ENCODE measurements at regions not wholly inside any gene's neighbourhood (a gene's known extent, or its start where the extent isn't known, plus 50 kb on each side); places are given as distances from the start of the nearest gene placed in this dataset.

DNA sequence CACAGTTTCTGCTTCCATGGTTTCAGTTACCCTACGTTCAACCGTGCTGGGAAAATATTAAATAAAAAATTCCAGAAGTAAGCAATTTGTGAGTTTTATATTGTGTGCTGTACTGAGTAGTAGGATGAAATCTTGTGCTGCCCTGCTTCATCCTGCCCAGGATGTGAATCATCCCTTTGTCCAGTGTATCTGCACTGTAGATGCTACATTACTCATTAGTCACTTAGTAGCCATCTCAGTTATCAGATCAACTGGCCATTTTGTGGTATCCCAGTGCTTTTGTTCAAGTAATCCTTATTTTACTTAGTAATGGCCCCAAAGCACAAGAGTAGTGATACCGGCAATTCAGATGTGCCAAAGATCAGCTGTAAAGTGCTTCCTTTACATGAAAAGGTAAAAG, 97.9 kb downstream of the COX18 start:
- Histone ChIP-seq H3K27ac (ENCODE audit: low read depth, low read length) (no peak overlapping the region), H3K27me3 (ENCODE audit: control insufficient read depth, insufficient read depth, low read length) (no peaks in the 10 kb centered on the region), H3K9ac (ENCODE audit: low read depth, low read length) (no peak overlapping the region), H3K4me3 (ENCODE audit: low read depth, low read length) (no peak overlapping the region), H3K36me3 (ENCODE audit: control insufficient read depth, insufficient read depth, low read length) (no peaks in the 10 kb centered on the region), H3K9me3 (ENCODE audit: control insufficient read depth, insufficient read depth, low read length) (no peaks in the 10 kb centered on the region), H3K4me1 (ENCODE audit: control insufficient read depth, insufficient read depth, low read length) (no peaks in the 10 kb centered on the region)

DNA sequence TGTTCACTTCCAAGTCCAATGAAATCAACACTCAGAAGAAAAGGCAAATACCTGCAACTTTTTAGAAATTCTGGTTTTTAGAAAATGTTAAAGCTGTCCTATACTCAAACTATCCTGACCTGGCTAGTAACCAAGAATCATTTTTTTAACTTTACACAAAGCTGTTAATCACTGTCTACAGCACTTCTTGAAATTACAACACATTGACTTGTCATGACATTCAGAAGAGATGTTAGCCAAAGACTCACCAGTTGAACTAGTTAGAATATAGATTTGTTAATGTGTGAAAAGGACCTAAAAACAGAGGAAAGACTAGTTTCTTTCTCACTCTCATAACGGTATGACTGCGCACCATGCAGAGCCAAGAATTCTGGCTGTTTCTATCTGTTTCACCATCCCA, 98.8 kb downstream of the COX18 start:
- H3K9ac ChIP-seq (ENCODE audit: low read depth, low read length), result no peak overlapping the region
- H3K27me3 ChIP-seq (ENCODE audit: control insufficient read depth, insufficient read depth, low read length), result no peaks in the 10 kb centered on the region
- H3K9me3 ChIP-seq (ENCODE audit: control insufficient read depth, insufficient read depth, low read length), result no peaks in the 10 kb centered on the region
- no peak overlapping the region for H3K4me3 ChIP-seq (ENCODE audit: low read depth, low read length)
- H3K27ac ChIP-seq (ENCODE audit: low read depth, low read length), result no peak overlapping the region
- no peaks in the 10 kb centered on the region for H3K4me1 ChIP-seq (ENCODE audit: control insufficient read depth, insufficient read depth, low read length)
- H3K36me3 ChIP-seq (ENCODE audit: control insufficient read depth, insufficient read depth, low read length), result no peaks in the 10 kb centered on the region

DNA sequence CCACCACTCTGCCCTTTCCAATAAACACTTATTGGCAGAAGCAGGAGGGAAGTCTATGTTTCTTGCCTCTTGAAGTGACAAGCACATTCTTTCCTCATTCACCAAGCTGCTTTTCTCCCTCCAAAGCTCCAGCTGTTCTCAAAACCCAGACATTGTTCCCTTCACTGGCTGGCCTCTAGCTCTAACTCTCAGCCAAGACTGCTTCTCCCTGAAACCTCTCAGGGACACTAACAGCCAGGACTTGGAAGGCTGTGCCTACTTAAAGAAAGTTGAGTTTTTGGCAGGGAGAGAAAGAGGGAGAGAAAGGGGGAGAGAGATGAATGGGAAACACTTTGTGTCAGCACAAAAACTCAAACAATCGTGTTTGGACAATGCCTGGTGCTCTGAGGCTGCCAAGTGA, 99.5 kb downstream of the COX18 start:
- H3K27me3 ChIP-seq (ENCODE audit: control insufficient read depth, insufficient read depth, low read length), result no peaks in the 10 kb centered on the region
- H3K9me3 ChIP-seq (ENCODE audit: control insufficient read depth, insufficient read depth, low read length), result no peaks in the 10 kb centered on the region
- H3K27ac ChIP-seq (ENCODE audit: low read depth, low read length), result no peak overlapping the region
- no peaks in the 10 kb centered on the region for H3K36me3 ChIP-seq (ENCODE audit: control insufficient read depth, insufficient read depth, low read length)
- no peaks in the 10 kb centered on the region for H3K4me1 ChIP-seq (ENCODE audit: control insufficient read depth, insufficient read depth, low read length)
- no peak overlapping the region for H3K4me3 ChIP-seq (ENCODE audit: low read depth, low read length)
- H3K9ac ChIP-seq (ENCODE audit: low read depth, low read length), result no peak overlapping the region

DNA sequence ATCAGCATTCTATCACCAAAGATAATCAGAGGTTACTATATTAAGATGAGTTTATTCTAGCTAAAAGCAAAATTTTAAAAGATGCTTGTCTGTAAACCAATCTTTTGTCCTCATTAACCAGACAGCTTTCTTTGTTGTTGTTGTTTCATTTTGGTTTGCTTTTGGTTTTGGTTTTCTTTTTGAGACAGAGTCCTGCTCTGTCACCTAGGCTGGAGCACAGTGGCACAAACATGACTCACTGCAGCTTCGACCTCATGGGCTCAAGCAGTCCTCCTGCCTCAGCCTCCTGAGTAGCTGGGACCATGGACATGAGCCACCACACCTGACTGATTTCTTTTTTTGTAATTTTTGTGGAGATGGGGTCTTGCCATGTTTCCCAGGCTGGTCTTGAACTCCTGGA, 102.9 kb downstream of the COX18 start:
- Histone ChIP-seq H3K4me1 (ENCODE audit: control insufficient read depth, insufficient read depth, low read length) (no peaks in the 10 kb centered on the region), H3K9ac (ENCODE audit: low read depth, low read length) (no peak overlapping the region), H3K27me3 (ENCODE audit: control insufficient read depth, insufficient read depth, low read length) (no peaks in the 10 kb centered on the region), H3K9me3 (ENCODE audit: control insufficient read depth, insufficient read depth, low read length) (no peaks in the 10 kb centered on the region), H3K36me3 (ENCODE audit: control insufficient read depth, insufficient read depth, low read length) (no peaks in the 10 kb centered on the region), H3K4me3 (ENCODE audit: low read depth, low read length) (no peak overlapping the region), H3K27ac (ENCODE audit: low read depth, low read length) (no peak overlapping the region)

DNA sequence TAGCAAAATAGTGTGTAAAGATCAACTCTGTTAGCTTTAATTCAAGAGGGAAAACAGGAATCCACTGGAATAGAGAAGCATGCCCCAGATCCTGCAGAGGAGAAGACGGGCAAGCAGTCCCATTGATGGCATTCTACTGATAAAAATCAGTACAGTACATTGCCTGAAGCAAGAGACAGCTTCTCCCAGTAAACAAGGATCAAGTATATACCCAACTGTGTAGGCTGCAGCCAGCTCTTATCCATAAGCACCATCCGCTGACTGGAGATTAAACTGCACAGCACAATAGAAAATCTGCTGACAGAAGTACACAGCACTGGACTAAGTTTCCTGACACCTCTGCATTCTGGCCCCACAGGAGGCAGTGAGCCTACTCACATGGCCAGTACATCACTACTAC, 110.1 kb downstream of the COX18 start:
- Histone ChIP-seq H3K9ac (ENCODE audit: low read depth, low read length) (no peak overlapping the region), H3K4me3 (ENCODE audit: low read depth, low read length) (no peak overlapping the region), H3K4me1 (ENCODE audit: control insufficient read depth, insufficient read depth, low read length) (no peaks in the 10 kb centered on the region), H3K36me3 (ENCODE audit: control insufficient read depth, insufficient read depth, low read length) (no peaks in the 10 kb centered on the region), H3K9me3 (ENCODE audit: control insufficient read depth, insufficient read depth, low read length) (no peaks in the 10 kb centered on the region), H3K27me3 (ENCODE audit: control insufficient read depth, insufficient read depth, low read length) (no peaks in the 10 kb centered on the region), H3K27ac (ENCODE audit: low read depth, low read length) (no peak overlapping the region)

DNA sequence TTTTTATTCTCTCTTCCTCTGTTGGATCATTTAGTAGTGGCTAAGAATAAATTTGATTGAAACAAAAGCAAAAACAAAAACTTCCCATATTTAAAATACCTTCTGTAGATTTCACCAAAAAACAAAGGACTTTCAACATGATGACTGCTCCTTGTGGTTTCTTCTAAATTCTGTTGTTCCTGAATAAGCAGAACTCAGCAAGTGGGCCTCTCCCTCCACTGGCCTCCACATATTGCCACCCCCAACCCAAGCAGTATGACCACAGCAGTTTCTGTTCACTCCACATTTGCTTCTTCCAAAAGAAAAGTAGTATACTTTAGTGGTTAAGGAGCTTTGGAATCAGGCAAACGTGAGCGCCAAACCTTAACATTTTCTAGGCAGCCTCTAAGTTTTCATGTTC, 114.7 kb downstream of the COX18 start:
- Histone ChIP-seq H3K9me3 (ENCODE audit: control insufficient read depth, insufficient read depth, low read length) (no peaks in the 10 kb centered on the region), H3K36me3 (ENCODE audit: control insufficient read depth, insufficient read depth, low read length) (no peaks in the 10 kb centered on the region), H3K9ac (ENCODE audit: low read depth, low read length) (no peak overlapping the region), H3K27me3 (ENCODE audit: control insufficient read depth, insufficient read depth, low read length) (no peaks in the 10 kb centered on the region), H3K27ac (ENCODE audit: low read depth, low read length) (no peak overlapping the region), H3K4me1 (ENCODE audit: control insufficient read depth, insufficient read depth, low read length) (no peaks in the 10 kb centered on the region), H3K4me3 (ENCODE audit: low read depth, low read length) (no peak overlapping the region)

DNA sequence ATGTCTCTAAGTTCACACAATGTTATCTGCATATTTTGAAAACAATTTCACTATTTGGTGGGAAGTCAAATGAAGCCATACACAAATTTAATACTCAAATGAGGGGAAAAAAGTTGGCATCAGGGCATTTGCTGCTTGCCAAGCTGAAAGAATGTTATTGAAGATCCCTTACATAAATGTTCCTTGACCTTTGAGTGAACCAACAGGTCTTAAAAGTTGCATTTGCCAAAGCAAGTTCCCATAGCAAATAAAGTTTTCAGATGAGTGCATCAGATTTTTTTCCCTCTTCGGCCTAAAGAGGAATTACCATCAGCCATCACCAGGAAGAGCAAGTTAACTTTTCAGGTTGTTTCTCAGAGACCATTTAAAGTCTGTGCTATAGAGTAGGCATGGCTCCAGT, 115.9 kb downstream of the COX18 start:
- Histone ChIP-seq H3K4me3 (ENCODE audit: low read depth, low read length) (no peak overlapping the region), H3K27me3 (ENCODE audit: control insufficient read depth, insufficient read depth, low read length) (no peaks in the 10 kb centered on the region), H3K4me1 (ENCODE audit: control insufficient read depth, insufficient read depth, low read length) (no peaks in the 10 kb centered on the region), H3K27ac (ENCODE audit: low read depth, low read length) (no peak overlapping the region), H3K36me3 (ENCODE audit: control insufficient read depth, insufficient read depth, low read length) (no peaks in the 10 kb centered on the region), H3K9ac (ENCODE audit: low read depth, low read length) (no peak overlapping the region), H3K9me3 (ENCODE audit: control insufficient read depth, insufficient read depth, low read length) (no peaks in the 10 kb centered on the region)

DNA sequence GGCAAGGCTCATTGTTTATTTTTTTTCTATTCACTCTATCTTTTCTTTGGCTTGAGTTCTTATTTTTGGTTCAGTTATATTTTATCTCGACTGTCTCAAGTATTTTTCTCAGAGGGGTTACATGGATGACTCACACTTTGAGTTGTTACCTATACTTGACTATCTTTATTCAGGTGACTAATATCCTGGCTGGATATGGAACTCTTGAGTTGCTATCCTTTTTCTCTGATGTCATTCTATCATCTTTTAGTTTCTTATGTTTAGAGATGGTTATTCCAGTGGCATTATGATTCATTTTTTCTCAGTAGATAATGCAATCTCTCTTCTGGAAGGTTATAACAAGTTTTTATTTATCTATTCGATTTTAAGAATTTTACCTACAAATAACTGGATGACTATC, 117.9 kb downstream of the COX18 start:
- Histone ChIP-seq H3K4me3 (ENCODE audit: low read depth, low read length) (no peak overlapping the region), H3K4me1 (ENCODE audit: control insufficient read depth, insufficient read depth, low read length) (no peaks in the 10 kb centered on the region), H3K36me3 (ENCODE audit: control insufficient read depth, insufficient read depth, low read length) (no peaks in the 10 kb centered on the region), H3K27me3 (ENCODE audit: control insufficient read depth, insufficient read depth, low read length) (no peaks in the 10 kb centered on the region), H3K27ac (ENCODE audit: low read depth, low read length) (no peak overlapping the region), H3K9ac (ENCODE audit: low read depth, low read length) (no peak overlapping the region), H3K9me3 (ENCODE audit: control insufficient read depth, insufficient read depth, low read length) (no peaks in the 10 kb centered on the region)

DNA sequence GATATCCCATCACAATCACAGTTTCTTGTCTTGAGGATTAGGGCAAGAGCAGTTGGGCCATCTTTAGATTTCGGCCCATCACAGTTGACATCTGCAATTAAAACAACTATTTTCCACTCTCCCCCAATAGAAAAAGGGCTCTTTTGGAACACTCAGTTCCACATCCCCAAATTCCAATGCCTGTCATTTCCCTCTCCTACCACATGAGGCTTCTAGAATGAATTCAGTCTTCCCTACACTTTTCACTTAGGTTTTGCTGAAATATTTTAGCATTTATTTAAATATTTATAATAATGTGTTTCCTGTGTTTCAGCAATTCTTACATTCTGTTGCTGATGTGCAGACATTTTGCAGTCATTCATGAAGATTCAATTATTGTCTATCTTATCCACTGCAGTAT, 118.4 kb downstream of the COX18 start:
- no peaks in the 10 kb centered on the region for H3K36me3 ChIP-seq (ENCODE audit: control insufficient read depth, insufficient read depth, low read length)
- H3K27me3 ChIP-seq (ENCODE audit: control insufficient read depth, insufficient read depth, low read length), result no peaks in the 10 kb centered on the region
- H3K27ac ChIP-seq (ENCODE audit: low read depth, low read length), result no peak overlapping the region
- no peak overlapping the region for H3K4me3 ChIP-seq (ENCODE audit: low read depth, low read length)
- no peaks in the 10 kb centered on the region for H3K4me1 ChIP-seq (ENCODE audit: control insufficient read depth, insufficient read depth, low read length)
- H3K9ac ChIP-seq (ENCODE audit: low read depth, low read length), result no peak overlapping the region
- H3K9me3 ChIP-seq (ENCODE audit: control insufficient read depth, insufficient read depth, low read length), result no peaks in the 10 kb centered on the region

DNA sequence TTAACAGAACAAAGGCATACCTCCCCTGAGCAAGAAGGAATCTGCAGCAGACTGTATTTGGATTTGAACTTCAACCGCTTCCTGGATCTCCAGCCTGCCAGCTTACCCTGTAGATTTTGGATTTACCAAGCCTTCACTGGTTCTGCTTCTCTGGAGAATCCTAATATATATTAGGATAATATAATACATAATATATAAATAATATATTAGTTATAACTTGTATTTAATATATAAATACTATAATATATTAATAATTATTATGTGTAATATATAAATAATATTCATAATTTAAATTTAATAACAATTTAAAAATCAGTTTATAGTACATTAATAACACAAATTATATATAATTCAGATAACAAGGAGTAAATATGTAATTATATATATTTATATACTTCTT, 121.4 kb downstream of the COX18 start:
- Histone ChIP-seq H3K36me3 (ENCODE audit: control insufficient read depth, insufficient read depth, low read length) (no peaks in the 10 kb centered on the region), H3K4me3 (ENCODE audit: low read depth, low read length) (no peak overlapping the region), H3K27me3 (ENCODE audit: control insufficient read depth, insufficient read depth, low read length) (no peaks in the 10 kb centered on the region), H3K9ac (ENCODE audit: low read depth, low read length) (no peak overlapping the region), H3K4me1 (ENCODE audit: control insufficient read depth, insufficient read depth, low read length) (no peaks in the 10 kb centered on the region), H3K9me3 (ENCODE audit: control insufficient read depth, insufficient read depth, low read length) (no peaks in the 10 kb centered on the region), H3K27ac (ENCODE audit: low read depth, low read length) (no peak overlapping the region)

DNA sequence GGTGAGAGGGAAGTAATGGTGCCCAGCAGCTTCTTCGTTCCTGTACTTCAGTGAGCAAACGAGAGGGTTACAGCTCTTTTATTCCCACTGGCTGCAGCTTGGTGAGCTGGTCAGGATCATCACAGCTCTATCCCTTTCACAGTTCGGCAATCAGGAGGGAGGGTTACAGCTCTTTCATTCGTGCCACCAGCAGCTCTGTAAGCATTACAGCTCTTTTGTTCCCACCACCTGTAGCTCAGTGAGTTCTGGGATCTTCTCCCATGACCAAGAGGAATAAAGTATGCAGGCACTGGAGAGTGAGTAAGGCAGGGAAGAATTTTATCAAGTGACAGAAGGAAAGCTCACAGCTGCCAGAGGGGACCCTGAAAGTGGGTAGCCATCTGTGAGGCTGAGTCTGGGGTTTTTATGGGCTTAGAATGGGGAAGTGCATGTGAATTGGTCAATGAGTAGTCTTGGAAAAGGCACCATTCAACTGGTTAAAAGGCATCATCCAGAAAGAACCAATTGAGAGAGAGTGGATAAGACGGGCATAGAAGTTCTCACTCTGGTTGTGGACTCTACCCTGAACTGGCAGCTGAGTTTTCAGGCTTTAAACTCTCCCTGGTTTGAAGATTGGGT, 123.7 kb downstream of the COX18 start:
- no peaks in the 10 kb centered on the region for H3K4me1 ChIP-seq (ENCODE audit: control insufficient read depth, insufficient read depth, low read length)
- H3K36me3 ChIP-seq (ENCODE audit: control insufficient read depth, insufficient read depth, low read length), result no peaks in the 10 kb centered on the region
- H3K9ac ChIP-seq (ENCODE audit: low read depth, low read length), result no peak overlapping the region
- no peaks in the 10 kb centered on the region for H3K27me3 ChIP-seq (ENCODE audit: control insufficient read depth, insufficient read depth, low read length)
- H3K27ac ChIP-seq (ENCODE audit: low read depth, low read length), result no peak overlapping the region
- no peak overlapping the region for H3K4me3 ChIP-seq (ENCODE audit: low read depth, low read length)
- H3K9me3 ChIP-seq (ENCODE audit: control insufficient read depth, insufficient read depth, low read length), result no peaks in the 10 kb centered on the region

DNA sequence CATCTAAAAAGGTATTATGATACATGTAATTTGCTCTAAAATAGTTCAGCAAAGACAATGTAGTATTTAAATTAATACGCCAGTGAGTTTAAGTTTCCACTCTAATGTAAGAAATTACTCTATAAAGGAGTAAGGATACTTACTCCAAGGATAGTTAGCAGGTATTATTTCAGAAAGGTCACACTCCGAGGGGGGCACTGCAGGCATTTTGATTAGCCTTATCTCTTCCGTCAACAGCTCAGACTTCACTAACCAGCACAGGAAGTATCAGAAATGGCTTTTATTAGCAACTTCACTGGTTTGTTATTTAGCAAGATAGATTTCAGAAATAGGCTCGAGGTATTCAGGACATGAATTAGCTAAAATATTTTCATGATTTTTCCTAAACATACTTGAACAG, 127.0 kb downstream of the COX18 start:
- no peaks in the 10 kb centered on the region for H3K36me3 ChIP-seq (ENCODE audit: control insufficient read depth, insufficient read depth, low read length)
- H3K27me3 ChIP-seq (ENCODE audit: control insufficient read depth, insufficient read depth, low read length), result no peaks in the 10 kb centered on the region
- no peaks in the 10 kb centered on the region for H3K4me1 ChIP-seq (ENCODE audit: control insufficient read depth, insufficient read depth, low read length)
- no peak overlapping the region for H3K27ac ChIP-seq (ENCODE audit: low read depth, low read length)
- no peak overlapping the region for H3K9ac ChIP-seq (ENCODE audit: low read depth, low read length)
- H3K4me3 ChIP-seq (ENCODE audit: low read depth, low read length), result no peak overlapping the region
- no peaks in the 10 kb centered on the region for H3K9me3 ChIP-seq (ENCODE audit: control insufficient read depth, insufficient read depth, low read length)

All from HUES48 (cell line).